ENCODE measurements at regions not wholly inside any gene's neighbourhood (a gene's known extent, or its start where the extent isn't known, plus 50 kb on each side); places are given as distances from the start of the nearest gene placed in this dataset.

DNA sequence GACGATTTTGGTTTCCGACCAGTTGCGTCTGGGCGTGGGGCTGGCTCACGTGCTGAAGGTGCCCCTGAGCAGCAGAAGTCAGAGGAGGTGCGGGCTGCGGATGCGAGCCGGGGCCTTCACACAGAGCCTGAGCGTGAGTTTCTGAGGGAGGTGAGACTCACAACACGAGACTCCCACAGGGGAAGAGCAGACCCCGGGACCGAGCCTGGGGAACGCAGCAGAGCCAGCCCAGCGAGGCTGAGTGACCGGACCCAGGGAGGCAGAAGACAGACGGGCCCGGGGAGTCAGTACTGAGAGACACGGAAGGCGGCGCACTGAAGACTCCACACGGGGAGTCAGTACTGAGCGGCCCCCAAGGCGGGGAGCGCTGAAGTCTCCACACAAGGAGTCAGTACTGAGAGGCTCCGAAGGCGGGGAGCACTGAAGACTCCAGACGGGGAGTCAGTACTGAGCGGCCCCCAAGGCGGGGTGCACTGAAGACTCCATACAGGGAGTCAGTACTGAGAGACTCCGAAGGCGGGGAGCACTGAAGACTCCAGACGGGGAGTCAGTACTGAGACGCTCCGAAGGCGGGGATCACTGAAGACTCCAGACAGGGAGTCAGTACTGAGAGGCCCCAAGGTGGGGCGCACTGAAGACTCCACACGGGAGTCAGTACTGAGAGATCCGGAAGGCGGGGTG lies 77.8 kb downstream of the DLL1 start:
- DNase-seq (ENCODE audit: low spot score), result no peak

DNA sequence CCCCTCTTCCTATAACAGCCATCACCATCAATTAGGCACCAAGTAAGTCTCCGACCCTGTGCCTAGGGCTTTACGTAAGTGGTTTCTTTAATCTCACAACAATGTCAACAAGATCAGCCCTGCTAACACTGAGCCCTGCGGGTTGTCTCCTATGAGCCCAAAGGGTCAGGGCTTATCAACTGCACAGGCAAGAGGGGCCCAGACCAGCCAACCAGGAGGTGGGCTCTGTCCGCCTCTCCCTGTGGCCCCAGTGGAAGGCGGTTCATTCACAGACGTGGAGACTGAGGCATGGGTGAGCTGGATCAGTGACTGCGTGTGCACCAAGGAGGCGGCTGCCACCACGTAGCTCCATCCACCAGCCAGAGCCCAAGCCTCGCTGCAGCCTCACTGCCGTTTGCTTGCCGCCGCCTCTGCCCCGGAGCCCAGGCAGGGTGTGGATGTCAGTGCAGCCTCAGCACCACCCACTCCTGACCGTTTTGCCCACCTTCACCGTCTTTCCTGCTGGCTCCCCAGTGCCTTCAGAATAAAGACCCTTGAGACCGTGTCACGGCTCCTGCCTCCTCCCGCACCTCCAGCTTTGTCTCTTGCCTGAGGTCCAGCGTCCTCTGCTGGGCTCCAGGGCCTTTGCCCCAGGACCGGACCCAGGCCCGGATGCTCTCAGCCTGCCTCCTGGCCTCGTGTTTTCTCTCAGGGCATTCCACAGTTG lies 78.7 kb downstream of the DLL1 start:
- DNase-seq (ENCODE audit: low spot score), result no peak

DNA sequence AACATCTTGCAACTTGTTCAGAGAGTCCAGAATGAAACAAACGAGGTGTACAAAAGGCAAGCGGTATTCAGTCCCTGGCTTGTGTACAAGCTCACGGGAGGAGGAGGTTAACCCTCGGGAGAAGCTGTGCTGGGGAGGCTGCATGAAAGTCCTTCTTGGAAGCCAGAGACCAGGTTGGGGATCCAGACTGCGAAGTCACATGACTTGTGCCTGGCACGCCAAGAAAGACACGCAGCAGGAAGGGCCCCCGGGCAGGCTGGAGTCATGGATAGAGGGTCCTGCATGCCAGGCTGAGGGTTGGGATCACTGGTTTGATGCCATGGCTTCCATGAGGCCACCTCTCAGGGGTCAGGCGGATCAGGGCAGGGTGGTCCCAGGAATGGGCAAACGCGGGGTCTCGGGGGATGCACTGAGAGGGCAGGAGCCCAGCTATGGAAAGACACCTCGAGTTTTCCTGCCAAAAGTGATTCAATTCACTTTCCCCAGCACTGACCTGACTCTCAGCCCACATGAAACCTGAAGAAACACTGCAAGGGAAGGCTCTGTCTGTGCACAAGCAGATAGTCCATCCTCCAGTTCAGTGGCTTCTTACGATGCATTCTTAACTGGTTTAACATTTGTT lies 79.4 kb downstream of the DLL1 start:
- DNase-seq (ENCODE audit: low spot score), result no peak

GRCh38 chr6:170210651-170211403 lies 80.1 kb downstream of the DLL1 start:
- no peak for DNase-seq (ENCODE audit: low spot score)

GRCh38 chr6:170210026-170210390 lies 80.9 kb downstream of the DLL1 start:
- DNase-seq (ENCODE audit: low spot score), result no peak

- no peak for DNase-seq (ENCODE audit: low spot score)
Observed at GRCh38 chr6:170209354-170210025, 81.4 kb downstream of the DLL1 start.

DNA sequence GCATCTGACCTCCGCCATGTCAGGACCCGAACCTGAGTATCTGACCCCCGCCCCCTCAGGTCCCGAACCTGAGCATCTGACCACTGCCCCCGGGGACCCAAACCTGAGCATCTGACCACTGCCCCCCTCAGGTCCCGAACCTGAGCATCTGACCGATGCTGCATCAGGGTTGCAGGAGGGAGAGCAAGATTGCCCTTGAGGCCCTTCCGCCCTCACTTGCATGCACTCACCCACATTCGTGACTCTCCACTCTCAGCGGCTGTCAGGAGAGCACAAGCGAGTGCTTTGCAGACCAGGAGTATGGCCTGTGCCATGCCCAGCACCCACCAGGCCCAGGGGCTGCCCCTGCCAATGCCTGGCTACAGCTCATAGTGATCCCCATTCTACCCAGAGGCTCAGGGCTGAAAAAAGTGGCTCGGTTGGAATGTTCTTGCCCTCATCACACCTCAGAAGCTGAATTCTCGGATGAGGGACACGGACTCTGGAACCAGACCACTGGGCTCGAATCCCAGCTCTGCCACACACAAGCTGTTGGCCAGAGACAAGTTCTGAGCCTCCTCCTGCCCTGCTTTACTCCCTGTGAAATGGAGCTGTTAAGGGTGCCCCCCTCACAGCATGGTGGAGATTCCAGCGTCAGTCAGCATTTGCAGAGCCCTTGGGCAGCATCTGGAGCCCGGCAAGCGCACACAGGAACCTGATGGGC lies 82.1 kb downstream of the DLL1 start:
- DNase-seq (ENCODE audit: low spot score), result no peak

- no peak for DNase-seq (ENCODE audit: low spot score)
Observed at GRCh38 chr6:170208182-170208601, 82.7 kb downstream of the DLL1 start.

GRCh38 chr6:170207586-170208181 lies 83.2 kb downstream of the DLL1 start:
- DNase-seq (ENCODE audit: low spot score), result no peak

DNA sequence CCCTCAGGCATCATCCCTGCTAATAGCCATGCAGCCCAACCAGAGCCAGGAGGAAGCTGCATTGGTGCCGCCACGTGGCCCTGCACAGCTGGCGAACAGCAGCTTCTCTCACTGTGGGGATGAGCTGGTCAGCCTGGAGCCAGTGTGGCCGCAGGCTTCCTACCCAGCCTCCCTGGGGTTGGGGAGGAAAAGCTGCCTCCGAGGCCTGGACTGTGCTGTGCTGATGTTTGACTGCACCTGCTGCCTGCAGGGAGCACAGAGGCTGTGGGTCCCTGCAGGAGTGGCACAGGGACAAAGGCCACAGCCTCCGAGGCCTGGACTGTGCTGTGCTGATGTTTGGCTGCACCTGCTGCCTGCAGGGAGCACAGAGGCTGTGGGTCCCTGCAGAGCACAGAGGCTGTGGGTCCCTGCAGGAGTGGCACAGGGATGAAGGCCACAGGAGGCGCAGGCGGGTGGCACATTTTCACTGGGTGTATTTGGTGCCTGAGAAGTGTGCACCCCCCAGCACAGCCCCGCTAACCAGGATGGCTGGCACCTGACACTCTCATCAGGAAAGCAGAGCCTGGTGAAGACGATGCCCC lies 83.9 kb downstream of the DLL1 start:
- DNase-seq (ENCODE audit: low spot score), result no peak

GRCh38 chr6:170206317-170206621 lies 84.6 kb downstream of the DLL1 start:
- no peak for DNase-seq (ENCODE audit: low spot score)

GRCh38 chr6:170205534-170206316 lies 85.2 kb downstream of the DLL1 start:
- DNase-seq (ENCODE audit: low spot score), result no peak

DNA sequence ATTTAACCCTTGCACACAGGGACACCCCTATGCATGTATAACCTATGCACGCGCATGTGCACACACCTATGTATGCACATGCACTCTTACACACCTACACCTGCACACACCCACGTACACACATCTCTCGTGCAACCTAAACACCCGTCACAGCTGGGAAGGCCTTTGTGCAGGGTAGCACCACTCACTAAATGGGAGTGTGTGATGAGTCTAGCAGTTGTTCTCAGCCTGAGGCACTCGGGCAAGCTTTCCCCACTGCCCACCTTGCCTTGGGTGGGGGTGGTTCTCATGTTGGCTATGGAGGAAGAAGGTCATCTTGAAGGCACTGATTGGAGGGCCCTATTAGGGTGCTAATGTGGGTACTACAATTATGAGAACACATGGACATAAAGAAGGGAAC lies 85.8 kb downstream of the DLL1 start:
- no peak for DNase-seq (ENCODE audit: low spot score)

- DNase-seq (ENCODE audit: low spot score), result no peak
Observed at GRCh38 chr6:170203212-170203611, 87.7 kb downstream of the DLL1 start.

DNA sequence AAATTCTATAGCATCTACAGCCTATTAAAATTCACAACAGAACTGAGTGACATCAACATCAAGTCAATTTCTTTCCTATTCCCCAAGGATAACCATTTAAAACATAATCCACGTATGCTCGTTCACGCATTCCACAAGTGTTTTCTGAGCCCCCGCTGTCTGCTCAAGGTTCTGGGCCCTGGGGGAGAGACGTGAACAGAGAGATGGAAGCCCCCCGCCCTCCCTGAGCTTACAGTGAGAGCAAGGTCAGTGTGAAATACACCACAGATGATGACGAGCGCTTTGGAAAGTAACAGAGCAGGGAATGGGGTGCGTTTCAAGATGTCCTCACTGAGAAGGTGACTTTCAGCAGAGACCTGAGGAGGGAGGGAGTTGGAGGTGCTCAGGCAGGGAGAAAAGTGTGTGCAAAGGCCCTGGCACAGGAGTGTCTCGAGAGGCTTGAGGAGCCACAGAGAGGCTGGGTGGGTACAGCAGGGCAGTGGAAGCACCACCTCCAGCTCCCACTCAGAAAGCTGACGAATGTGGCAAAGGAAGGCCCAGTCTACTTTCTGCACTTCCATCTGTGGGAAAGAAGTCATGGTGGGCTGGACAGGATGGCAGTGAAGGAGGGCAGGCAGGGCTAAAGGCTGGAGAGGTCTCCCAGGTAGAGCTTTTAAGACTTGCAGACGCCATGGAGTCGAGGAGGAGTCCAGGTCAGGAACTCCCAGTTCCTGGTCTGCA lies 88.3 kb downstream of the DLL1 start:
- no peak for DNase-seq (ENCODE audit: low spot score)

GRCh38 chr6:170201361-170201760 lies 89.5 kb downstream of the DLL1 start:
- DNase-seq (ENCODE audit: low spot score), result no peak

GRCh38 chr6:170200458-170200891 lies 90.4 kb downstream of the DLL1 start:
- no peak for DNase-seq (ENCODE audit: low spot score)

DNA sequence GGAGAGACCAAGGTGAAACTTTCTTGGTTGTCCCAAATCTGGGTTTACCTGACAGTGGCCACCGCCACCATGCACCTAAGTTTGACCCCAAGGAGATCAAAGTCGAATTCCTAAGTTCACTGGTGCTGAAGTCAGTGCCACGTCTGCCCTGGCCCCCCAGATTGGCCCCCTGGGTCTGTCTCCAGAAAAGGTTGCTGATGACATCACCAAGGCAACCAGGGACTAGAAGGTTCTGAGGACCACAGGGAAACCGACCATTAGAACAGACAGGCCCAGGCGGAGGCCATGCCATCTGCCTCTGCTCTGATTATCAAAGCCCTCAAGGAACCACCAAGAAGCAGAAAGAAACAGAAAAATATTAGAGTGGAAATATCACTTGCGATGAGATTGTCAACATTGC lies 91.2 kb downstream of the DLL1 start:
- no peak for DNase-seq (ENCODE audit: low spot score)

DNA sequence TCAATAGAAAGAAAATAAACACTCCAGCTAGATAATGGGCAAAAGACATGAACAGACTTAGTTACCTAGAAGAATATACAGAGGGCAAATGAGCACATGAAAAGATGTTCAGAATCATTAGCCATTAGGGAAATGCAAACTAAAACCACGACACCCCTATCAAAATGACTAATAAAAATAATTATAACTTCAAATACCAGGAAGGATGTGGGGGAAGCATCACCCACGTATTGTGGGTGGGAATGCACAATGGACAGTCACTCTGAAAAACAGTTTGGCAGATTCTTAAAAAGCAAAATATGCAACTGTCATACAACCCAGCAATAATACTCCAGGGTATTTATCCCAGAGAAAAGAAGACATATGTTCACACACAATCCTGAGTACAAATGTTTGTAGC lies 92.6 kb downstream of the DLL1 start:
- DNase-seq (ENCODE audit: low spot score), result no peak

All from COLO829 (cell line).